ENCODE measurements at regions not wholly inside any gene's neighbourhood (a gene's known extent, or its start where the extent isn't known, plus 50 kb on each side); places are given as distances from the start of the nearest gene placed in this dataset.

- Histone ChIP-seq H3K4me1 (ENCODE audit: insufficient read depth) (no peaks in the 10 kb centered on the region), H3K4me3 (no peak overlapping the region), H3K27me3 (no peaks in the 10 kb centered on the region), H3K36me3 (no peaks in the 10 kb centered on the region), H3K9me3 (no peaks in the 10 kb centered on the region), H3K27ac (no peak overlapping the region)
- no peak for DNase-seq
- TF ChIP-seq EP300 (IDR thresholded peaks at IDR 0.05) = no peak
- no peak for TF ChIP-seq POLR2A (IDR thresholded peaks at IDR 0.05)
- TF ChIP-seq CTCF (IDR thresholded peaks at IDR 0.05) = no peak
- intact Hi-C loops (cut with DNase I) = no loop called here
- 93 to 95% (median 95%) methylated on average over 33 to 36 of the region's 36 CpGs for WGBS, 3 donors
Observed at GRCh38 chr12:25884024-25884919, 74.2 kb upstream of the RASSF8 start.

- Histone ChIP-seq H3K36me3 (no peaks in the 10 kb centered on the region), H3K27ac (no peak overlapping the region), H3K27me3 (no peaks in the 10 kb centered on the region), H3K4me3 (no peak overlapping the region), H3K9me3 (no peaks in the 10 kb centered on the region), H3K4me1 (ENCODE audit: insufficient read depth) (no peaks in the 10 kb centered on the region)
- WGBS, 3 donors = 95 to 99% (median 98%) methylated on average over 9 of the region's 9 CpGs
- intact Hi-C loops (cut with DNase I) = no loop called here
- TF ChIP-seq CTCF (IDR thresholded peaks at IDR 0.05) = no peak
- TF ChIP-seq EP300 (IDR thresholded peaks at IDR 0.05) = no peak
- no peak for TF ChIP-seq POLR2A (IDR thresholded peaks at IDR 0.05)
- DNase-seq = no peak
Observed at GRCh38 chr12:25884920-25885234, 73.6 kb upstream of the RASSF8 start.

- intact Hi-C loops (cut with DNase I) = no loop called here
Observed at GRCh38 chr12:25886396-25886795, 72.1 kb upstream of the RASSF8 start.

GRCh38 chr12:25887367-25887766, 71.1 kb upstream of the RASSF8 start:
- H3K36me3 ChIP-seq = no peaks in the 10 kb centered on the region
- H3K27ac ChIP-seq = no peak overlapping the region
- no peak for DNase-seq
- no peak overlapping the region for H3K4me3 ChIP-seq
- no peaks in the 10 kb centered on the region for H3K9me3 ChIP-seq
- TF ChIP-seq EP300 (IDR thresholded peaks at IDR 0.05) = no peak
- no peak for TF ChIP-seq POLR2A (IDR thresholded peaks at IDR 0.05)
- no peak for TF ChIP-seq CTCF (IDR thresholded peaks at IDR 0.05)
- H3K4me1 ChIP-seq (ENCODE audit: insufficient read depth) = no peaks in the 10 kb centered on the region
- H3K27me3 ChIP-seq = no peaks in the 10 kb centered on the region
- 49 to 73% (median 62%) methylated on average over 3 of the region's 3 CpGs for WGBS, 3 donors
- intact Hi-C loops (cut with DNase I) = no loop called here

More at GRCh38 chr12:25886396-25886795, 72.1 kb upstream of the RASSF8 start:
- Histone ChIP-seq H3K9me3 (no peaks in the 10 kb centered on the region), H3K27me3 (no peaks in the 10 kb centered on the region), H3K4me1 (ENCODE audit: insufficient read depth) (no peaks in the 10 kb centered on the region), H3K36me3 (no peaks in the 10 kb centered on the region), H3K27ac (no peak overlapping the region), H3K4me3 (no peak overlapping the region)
- TF ChIP-seq POLR2A (IDR thresholded peaks at IDR 0.05) = no peak
- TF ChIP-seq EP300 (IDR thresholded peaks at IDR 0.05) = no peak
- TF ChIP-seq CTCF (IDR thresholded peaks at IDR 0.05) = no peak
- DNase-seq = no peak
